NCI-H1105 (cell line): ENCODE measurements at regions not wholly inside any gene's neighbourhood (a gene's known extent, or its start where the extent isn't known, plus 50 kb on each side); places are given as distances from the start of the nearest gene placed in this dataset.
"Not testable (repeated sequence)": the region's sequence is repeated elsewhere in the genome, so short reads cannot be mapped to it uniquely, and the experiment has no call there.

ENCODE experiments used
- DNase-seq: peaks from one replicate; lab custom pipeline; 2025; lab: John Stamatoyannopoulos, UW

DNA sequence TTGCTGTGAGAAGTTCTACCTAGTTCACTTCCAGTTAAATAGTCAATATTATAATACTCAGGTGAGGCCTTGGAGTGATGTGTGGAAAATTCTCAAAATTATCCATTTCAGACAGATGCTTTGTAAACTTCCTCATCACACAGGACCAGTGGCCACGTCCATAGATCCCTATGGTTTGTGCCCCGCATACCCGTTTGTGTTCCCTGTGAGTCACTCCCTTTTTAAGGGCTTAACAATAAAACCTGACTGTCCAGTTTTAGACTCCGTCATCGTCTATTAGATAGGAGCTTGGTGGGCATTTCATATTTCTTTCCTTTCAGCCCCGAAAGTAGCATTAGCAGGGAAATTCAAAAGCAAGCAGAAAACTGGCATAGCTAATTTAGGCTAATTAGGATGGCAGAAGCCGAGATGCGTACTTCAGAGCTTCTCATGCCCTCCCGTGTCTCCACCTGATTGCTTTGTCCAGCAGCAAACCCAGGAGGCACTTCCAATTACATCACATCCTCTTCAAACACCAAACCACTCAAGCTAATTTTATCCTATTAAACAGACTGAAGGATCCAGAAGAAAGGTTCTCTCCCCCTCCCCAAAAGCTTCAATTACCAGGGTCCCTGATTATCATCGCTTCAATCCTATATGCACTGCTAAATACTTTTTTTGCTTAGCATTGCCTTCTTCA, 186.6 kb upstream of the OTX2 start:
- DNase-seq = peak; percentile 32

DNA sequence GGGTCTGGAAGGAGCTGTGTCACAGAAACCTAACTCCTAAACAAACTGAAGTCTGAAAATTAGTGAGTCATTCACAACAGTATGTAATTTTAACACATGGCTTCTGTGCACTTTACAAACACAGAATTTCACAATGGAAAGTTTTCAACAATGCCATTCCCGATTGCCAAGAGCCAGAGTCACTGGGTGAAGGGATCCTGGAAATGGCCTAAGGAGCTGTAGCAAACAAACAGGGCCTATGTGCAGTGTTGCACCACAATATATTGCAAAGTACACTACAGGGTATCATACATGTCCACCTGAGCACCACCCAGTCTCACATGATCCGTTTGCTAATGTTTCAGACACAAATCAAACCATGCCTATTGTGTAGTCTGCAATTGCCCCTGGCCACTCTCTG, 184.7 kb upstream of the OTX2 start:
- DNase-seq = no peak

DNA sequence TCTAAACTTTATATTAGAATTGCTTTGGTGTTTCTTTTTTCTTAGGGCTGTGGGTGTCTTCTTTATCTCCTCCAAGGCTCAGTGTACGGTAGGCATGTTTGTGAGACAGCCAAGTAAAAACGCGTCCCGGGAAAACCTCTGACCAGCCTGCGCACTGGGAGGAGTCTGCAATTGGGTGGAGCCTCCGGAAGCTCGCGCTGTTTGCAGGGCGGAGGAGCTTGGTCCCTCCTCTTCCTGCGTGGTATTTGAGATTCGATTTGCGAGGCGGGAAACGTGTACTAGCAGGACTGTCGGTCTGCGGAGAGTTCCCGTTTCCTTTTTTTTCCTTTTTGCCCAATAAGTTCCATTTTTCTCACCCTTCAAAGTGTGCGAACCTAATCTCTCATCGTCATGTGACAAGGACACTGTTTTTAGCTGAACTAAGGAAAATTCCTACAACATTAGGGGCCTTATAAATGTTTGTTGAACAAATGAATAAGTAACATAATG, 182.1 kb upstream of the OTX2 start:
- no peak for DNase-seq

DNA sequence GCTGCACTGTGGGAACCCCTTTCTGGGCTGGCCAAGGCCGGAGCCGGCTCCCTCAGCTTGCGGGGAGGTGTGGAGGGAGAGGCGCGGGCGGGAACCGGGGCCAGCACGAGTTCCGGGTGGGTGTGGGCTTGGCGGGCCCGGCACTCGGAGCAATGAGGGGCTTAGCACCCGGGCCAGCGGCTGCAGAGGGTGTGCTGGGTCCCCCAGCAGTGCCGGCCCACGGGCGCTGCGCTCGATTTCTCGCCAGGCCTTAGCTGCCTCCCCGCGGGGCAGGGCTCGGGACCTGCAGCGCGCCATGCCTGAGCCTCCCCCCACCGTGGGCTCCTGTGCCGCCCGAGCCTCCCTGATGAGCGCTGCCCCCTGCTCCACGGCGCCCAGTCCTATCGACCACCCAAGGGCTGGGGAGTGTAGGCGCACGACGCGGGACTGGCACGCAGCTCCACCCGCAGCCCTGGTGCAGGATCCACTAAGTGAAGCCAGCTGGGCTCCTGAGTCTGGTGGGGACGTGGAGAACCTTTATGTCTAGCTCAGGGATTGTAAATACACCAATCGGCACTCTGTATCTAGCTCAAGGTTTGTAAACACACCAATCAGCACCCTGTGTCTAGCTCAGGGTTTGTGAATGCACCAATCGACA, 180.8 kb upstream of the OTX2 start:
- DNase-seq = not testable (repeated sequence)

- DNase-seq = no peak
Observed at GRCh38 chr14:56989359-56989758, 179.1 kb upstream of the OTX2 start.

GRCh38 chr14:56979936-56980335, 169.7 kb upstream of the OTX2 start:
- DNase-seq = no peak

DNA sequence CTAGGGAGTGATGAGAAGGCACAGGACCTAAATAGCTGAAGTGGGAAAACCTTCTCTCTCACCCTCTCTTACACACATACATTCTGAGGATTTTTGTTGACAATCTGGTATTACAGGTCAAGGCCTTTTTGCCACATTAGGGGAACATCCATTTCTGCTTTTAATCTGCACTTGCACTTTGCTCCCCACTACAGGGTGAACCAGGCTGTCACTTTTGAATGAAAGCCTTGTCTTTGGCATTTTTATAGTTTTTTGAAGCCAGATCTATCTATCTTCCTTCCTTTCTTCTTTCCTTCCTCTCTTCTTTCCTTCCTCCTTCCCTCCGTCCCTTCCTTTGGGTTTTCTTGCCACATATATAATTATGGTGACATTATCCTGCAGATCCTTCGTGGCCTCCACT, 165.9 kb upstream of the OTX2 start:
- DNase-seq = no peak

GRCh38 chr14:56975521-56975920, 165.2 kb upstream of the OTX2 start:
- no peak for DNase-seq

DNA sequence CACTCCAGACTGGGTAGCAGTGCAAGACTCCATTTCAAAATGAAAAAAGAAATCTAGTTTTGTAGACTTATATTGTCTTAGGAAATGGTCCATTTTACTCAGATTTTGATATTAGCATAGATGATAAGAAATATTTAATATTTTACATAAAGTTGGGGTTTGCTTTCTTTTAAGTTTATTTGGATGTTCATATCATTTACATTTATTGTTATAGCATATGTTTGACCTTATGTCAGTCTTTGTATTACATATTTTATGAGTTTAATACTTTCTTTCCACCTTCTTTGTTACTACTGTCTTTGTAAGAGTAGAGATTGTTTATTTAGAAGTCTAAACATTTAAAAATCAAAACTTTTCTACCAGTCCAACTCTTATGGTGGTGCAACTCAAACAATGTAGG, 162.7 kb upstream of the OTX2 start:
- DNase-seq = no peak

- DNase-seq = no peak
Observed at GRCh38 chr14:56964895-56965294, 154.6 kb upstream of the OTX2 start.

GRCh38 chr14:56963381-56963780, 153.1 kb upstream of the OTX2 start:
- DNase-seq = no peak

DNA sequence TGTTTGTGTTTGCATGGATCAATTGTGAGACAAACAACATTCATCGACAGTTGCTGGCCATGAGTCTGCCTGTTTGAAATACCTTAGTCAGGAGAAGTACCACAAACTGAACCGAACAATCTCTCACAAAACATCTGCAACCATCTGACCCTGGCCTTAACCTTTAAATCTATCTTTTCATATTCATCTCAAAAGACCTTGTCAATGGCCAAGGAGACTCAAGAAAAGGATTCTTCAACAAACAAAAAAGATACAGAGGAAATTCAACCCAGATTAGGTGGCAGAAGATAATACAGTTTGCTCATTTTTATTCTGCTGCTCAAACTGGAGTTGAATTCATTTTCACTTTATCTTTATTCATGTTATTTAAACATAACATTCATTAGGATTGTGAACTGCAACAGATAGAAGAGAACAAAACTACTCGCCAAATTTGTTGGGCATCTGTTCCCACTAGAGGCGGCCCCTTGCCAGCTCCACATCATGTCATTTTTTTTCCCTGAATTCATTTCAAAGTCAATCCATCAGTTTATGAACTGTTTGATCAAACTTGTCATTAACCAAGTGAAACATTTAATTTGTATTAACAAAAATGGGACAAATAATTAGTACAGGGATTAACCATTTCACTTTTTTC, 152.3 kb upstream of the OTX2 start:
- no peak for DNase-seq

- DNase-seq = no peak
Observed at GRCh38 chr14:56959869-56960268, 149.6 kb upstream of the OTX2 start.

DNA sequence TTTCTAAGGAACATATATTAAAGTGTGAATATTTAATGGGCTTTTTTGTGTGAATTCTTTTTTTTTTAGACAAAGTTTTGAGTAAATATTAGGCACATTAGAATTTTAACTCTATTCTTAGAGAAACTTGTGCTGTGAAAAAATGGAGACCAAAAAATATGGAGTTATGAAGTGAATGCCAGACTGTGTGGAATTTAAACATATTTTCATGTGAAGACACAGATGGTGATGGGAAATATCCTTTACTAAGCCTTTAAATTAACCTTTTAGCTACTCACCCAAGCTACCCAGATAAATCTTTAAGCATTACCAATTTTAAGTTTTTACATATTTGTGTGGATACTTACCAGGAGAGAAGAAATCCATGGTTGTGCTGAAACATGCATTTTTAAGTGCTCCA, 148.8 kb upstream of the OTX2 start:
- no peak for DNase-seq

DNA sequence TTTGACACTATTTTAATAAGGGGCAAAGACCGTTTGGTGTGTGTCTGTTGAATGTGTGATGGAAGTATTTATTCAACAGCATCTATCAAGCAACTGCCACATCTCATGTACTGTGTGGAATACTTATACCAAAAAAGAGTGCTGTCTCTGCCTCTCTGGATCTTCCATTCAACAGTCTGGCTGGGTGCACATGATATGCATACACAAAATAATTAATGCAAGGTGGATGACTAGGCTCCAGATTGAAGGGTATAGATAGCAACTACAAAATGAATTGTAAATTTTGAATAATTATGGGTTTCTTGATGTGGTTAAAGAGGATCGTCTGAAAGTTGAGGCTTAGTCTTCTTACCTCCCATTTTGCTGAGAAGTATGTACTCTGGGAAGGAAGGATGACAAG, 145.9 kb upstream of the OTX2 start:
- DNase-seq = no peak

DNA sequence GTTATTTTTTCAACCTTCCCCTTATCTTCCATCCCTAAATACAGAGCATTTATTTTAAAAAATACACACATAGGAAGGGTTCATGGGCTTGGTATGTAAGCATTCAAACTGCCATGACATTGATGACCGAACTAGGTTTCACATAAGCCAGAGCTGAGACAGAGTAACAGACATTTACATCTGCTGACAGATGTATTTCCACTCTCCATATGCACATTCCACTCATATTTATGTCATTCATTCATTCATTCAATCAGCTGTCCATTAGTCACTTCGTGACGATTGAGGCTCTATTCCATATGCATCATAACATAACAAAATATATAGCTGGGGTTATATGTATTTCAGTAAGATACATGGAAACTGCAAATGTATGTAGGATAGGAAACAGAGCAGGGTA, 145.5 kb upstream of the OTX2 start:
- no peak for DNase-seq

- peak; percentile 68 for DNase-seq
Observed at GRCh38 chr14:56953884-56954283, 143.6 kb upstream of the OTX2 start.

- no peak for DNase-seq
Observed at GRCh38 chr14:56952766-56953473, 142.6 kb upstream of the OTX2 start.

DNA sequence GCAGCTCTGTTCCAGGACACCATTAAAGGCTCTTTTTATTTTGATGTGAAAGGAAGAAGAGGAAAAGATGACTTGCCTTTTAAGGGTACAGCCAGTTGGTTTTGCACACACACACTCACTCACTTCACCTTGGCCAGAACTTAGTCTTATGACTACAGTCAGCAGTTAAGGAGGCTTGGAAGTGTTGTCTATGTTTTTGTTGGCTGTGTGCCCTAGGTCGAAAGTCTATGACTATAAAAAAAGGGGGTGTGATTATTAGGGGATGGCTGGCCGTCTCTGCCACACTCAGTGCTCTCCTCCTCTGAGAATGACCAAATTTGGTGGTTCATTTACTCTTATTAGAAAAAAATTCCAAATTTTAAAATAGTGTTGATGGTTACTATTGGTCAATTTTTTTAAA, 139.5 kb upstream of the OTX2 start:
- no peak for DNase-seq

- DNase-seq = no peak
Observed at GRCh38 chr14:56945291-56945690, 135.0 kb upstream of the OTX2 start.

- no peak for DNase-seq
Observed at GRCh38 chr14:56944397-56944796, 134.1 kb upstream of the OTX2 start.

DNA sequence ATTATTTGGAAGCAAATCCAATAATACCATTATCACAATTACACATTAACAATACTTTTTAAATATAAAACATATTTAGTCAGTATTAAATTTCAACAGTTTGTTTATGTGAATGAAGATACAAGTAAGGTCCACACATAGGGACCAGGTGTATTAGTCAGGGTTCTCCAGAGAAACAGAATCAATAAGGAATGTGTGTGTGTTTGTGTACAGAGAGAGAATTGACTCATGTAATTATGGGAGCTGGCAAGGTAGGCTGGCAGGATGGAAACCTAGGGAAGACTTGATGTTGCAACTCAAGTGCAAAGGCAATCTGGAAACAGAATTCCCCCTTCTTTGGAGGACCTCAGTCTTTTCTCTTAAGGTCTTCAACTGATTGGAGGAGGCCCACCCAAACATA, 123.2 kb upstream of the OTX2 start:
- no peak for DNase-seq
